A673 (cell line): ENCODE measurements at regions not wholly inside any gene's neighbourhood (a gene's known extent, or its start where the extent isn't known, plus 50 kb on each side); places are given as distances from the start of the nearest gene placed in this dataset.
"Not testable (repeated sequence)": the region's sequence is repeated elsewhere in the genome, so short reads cannot be mapped to it uniquely, and the experiment has no call there.

Experiments used
- EZH2 ChIP-seq: fragments of 200-600 bp; sonication (generic); IDR thresholded peaks from 2 replicates; pipeline ENCODE4 v1.6.1; 2017; ENCODE audit warnings: borderline replicate concordance, low read depth, mild to moderate bottlenecking, mixed read lengths, antibody characterized with exemption, low read length; ENCODE audit not compliant: poor library complexity, severe bottlenecking
- TF ChIP-seq, protein P1 (sequence below): fragments of 300-800, 200-600 bp; sonication (generic); conservative IDR thresholded peaks from 2 replicates; pipeline ENCODE4 v1.5.1; 2017; ENCODE audit warnings: low read depth, mild to moderate bottlenecking, antibody characterized with exemption, low read length, moderate library complexity, mixed read lengths

DNA sequence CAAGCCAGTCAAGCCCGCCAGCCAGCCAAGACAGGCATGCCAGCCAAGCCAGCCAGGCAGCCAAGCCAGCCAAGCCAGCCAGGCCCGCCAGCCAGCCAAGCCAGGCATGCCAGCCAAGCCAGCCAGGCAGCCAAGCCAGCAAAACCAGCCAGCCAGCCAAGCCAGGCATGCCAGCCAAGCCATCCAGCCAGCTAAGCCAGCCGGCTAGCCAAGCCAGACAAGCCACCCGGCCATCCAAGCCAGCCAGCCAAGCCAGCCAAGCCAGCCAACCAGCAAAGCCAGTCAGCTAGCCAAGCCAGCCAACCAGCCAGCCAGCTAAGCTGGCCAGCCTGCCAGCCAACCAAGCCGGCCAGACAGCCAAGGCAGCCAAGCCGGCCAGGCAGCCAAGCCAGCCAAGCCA, 330.7 kb upstream of the PLGLB2 start:
- TF ChIP-seq, protein P1, sequence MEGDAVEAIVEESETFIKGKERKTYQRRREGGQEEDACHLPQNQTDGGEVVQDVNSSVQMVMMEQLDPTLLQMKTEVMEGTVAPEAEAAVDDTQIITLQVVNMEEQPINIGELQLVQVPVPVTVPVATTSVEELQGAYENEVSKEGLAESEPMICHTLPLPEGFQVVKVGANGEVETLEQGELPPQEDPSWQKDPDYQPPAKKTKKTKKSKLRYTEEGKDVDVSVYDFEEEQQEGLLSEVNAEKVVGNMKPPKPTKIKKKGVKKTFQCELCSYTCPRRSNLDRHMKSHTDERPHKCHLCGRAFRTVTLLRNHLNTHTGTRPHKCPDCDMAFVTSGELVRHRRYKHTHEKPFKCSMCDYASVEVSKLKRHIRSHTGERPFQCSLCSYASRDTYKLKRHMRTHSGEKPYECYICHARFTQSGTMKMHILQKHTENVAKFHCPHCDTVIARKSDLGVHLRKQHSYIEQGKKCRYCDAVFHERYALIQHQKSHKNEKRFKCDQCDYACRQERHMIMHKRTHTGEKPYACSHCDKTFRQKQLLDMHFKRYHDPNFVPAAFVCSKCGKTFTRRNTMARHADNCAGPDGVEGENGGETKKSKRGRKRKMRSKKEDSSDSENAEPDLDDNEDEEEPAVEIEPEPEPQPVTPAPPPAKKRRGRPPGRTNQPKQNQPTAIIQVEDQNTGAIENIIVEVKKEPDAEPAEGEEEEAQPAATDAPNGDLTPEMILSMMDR: not testable (repeated sequence)
- TF ChIP-seq EZH2: not testable (repeated sequence)
